ENCODE measurements at regions not wholly inside any gene's neighbourhood (a gene's known extent, or its start where the extent isn't known, plus 50 kb on each side); places are given as distances from the start of the nearest gene placed in this dataset.

DNA sequence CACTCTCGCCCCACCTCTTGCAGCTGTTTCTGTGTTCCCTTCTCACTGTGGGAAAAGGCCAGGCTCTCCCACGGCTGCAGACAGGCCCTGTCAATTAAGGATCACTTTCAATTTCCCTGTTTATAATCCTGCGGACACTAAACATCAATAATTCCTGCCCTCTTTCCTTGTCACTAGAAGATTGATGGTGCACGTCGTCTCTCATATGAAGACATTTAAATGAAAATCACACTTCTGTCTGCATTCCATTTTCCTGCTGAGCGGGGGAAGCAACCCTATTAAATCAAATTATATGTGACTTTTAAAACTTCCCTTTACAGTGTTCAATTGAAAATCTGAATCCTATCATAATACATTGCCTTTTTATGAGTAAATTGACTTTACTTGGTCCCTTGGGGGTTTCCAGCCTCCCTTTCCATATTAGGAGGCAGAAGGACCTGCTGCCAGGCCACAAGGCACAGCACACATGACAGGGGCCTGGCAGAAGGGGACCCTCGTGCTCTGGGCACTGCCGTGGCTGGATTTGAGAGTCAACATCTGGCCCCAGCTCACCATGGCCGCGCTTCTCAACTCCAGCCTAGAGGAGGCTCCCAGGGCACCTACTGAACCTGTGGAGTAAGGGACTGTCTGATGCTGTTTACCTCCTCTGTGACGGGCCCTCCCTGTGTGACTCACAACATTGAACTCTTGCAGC lies 311.0 kb upstream of the IRX4 start:
- TF ChIP-seq, protein P1, sequence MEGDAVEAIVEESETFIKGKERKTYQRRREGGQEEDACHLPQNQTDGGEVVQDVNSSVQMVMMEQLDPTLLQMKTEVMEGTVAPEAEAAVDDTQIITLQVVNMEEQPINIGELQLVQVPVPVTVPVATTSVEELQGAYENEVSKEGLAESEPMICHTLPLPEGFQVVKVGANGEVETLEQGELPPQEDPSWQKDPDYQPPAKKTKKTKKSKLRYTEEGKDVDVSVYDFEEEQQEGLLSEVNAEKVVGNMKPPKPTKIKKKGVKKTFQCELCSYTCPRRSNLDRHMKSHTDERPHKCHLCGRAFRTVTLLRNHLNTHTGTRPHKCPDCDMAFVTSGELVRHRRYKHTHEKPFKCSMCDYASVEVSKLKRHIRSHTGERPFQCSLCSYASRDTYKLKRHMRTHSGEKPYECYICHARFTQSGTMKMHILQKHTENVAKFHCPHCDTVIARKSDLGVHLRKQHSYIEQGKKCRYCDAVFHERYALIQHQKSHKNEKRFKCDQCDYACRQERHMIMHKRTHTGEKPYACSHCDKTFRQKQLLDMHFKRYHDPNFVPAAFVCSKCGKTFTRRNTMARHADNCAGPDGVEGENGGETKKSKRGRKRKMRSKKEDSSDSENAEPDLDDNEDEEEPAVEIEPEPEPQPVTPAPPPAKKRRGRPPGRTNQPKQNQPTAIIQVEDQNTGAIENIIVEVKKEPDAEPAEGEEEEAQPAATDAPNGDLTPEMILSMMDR (IDR thresholded peaks at IDR 0.05; ENCODE audit: insufficient read depth, missing control alignments), result no peak
- FAIRE-seq, result no peak
- DNase-seq (ENCODE audit: insufficient read length, low spot score), result no peak

DNA sequence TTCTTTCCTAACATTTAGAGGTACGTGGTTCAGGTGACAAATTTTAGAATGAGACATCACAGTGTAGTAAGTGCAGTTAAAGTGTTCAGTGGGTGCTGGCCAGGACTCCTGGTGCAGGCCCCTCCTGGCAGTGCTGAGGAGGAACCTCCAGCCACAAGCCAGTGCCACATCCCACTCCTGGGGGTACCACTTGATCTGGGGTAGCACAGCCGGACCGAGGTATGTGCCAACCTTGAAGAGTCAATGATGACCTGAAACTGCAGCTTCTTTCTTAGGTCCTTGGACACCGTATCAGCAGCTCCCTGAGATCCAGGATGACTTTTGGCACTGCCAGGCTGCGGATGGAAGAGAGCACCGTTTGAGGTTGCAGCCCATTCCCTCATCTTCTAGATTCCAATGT lies 310.4 kb upstream of the IRX4 start:
- FAIRE-seq (no peak), DNase-seq (ENCODE audit: insufficient read length, low spot score) (no peak)
- TF ChIP-seq, protein P1 (IDR thresholded peaks at IDR 0.05; ENCODE audit: insufficient read depth, missing control alignments), result no peak

DNA sequence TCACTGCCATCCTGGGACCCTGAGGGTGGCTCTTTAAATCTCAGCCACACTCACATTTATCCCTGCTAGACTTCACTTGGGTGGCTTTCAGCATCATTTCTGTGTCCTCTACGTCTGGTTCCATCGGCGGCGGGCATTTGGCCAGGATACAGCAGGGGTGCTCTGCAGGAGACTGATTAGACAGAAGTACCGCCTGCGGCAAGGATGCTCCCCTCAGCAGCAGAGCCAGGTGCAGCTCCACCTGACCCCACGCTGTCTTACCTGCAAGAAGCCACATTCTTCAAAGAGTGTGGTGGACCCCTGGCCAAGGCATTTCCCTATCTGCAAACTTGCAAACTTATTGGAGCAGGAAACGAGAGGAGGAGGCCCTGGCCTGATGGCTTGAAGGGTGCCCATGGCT lies 309.8 kb upstream of the IRX4 start:
- DNase-seq (ENCODE audit: insufficient read length, low spot score), result no peak
- FAIRE-seq, result no peak
- TF ChIP-seq, protein P1 (IDR thresholded peaks at IDR 0.05; ENCODE audit: insufficient read depth, missing control alignments), result no peak

DNA sequence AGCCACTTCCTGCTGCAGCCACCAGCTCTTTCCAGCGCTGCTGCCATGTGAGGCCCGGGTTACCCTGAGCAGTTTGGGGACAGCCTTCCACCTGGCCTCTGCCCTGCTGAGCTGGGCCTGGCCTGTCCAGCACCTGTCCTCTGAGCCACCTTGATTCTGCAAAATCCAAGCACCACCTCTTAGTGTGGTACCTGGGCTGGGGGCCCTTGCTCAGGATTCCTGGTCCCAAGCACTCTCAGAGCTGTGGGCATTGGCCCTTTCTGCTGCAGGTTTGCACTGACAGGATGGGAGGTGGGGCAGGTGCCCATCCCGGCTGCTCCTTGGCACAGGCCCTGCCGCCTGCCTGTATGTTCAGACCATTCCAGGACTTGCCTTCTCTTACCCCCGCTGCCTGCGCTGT lies 309.2 kb upstream of the IRX4 start:
- DNase-seq (ENCODE audit: insufficient read length, low spot score) (no peak), FAIRE-seq (no peak)
- TF ChIP-seq, protein P1 (IDR thresholded peaks at IDR 0.05; ENCODE audit: insufficient read depth, missing control alignments), result no peak

DNA sequence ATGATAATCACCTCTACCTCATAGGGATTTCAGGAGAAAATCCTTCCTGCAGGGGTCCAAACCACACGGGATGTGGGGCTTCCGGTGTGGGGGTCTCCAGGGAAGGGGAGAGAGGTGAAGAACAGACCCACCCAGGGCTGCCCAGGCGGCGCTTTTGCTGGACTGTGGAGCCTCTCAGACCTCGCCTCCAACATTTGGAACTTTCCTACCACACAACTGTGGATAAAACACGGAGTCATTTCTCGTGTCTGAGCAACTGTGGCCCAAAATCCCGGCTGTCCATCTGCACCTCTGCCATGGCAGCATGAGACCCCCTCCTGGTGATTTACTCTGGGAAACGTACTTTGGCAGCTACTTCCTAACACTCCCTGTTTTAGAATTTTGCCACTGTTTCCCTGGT lies 307.8 kb upstream of the IRX4 start:
- TF ChIP-seq, protein P1 (IDR thresholded peaks at IDR 0.05; ENCODE audit: insufficient read depth, missing control alignments), result no peak
- no peak for FAIRE-seq

DNA sequence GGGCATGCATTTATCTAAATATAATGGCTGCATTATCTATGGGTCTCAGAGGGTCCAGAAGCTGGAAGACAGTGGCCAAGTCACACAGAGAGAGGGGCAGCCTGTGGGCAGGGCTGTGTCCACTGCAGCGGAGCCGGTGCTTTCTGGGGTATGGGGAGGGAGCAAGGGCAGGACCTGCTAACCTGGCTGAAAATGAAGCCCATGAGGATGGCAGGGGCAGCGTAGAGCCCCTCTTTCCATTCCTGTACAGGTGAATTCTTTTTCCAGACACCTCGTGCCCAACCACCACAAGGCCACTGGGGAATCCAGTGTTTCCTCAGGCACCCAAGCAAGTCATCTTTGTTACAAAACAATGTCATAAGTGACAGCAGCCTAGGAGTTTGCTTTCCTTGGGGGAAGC lies 305.9 kb upstream of the IRX4 start:
- FAIRE-seq, result no peak
- TF ChIP-seq, protein P1 (IDR thresholded peaks at IDR 0.05; ENCODE audit: insufficient read depth, missing control alignments), result no peak
- no peak for DNase-seq (ENCODE audit: insufficient read length, low spot score)

More for the DNA sequence above, 307.8 kb upstream of the IRX4 start:
- DNase-seq (ENCODE audit: insufficient read length, low spot score), result no peak

DNA sequence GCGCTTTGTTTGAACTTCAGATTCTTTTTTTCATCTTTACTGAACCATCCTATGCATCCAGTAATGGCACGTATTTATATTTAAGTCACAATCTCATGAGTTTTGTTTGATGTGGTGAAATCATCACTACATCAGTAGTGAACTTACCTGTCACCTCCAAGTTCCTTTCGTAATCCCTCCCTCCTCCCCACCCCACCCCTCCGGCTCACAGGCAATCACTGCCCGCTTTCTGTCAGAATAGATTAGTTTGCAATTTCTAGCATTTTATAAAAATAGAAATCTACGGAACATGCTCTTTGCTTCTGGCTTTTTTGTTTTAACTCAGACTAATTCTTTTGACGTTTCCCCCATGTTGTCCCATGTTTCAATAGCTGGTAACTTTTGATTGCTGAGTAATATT lies 305.4 kb upstream of the IRX4 start:
- FAIRE-seq (no peak), DNase-seq (ENCODE audit: insufficient read length, low spot score) (no peak)
- TF ChIP-seq, protein P1 (IDR thresholded peaks at IDR 0.05; ENCODE audit: insufficient read depth, missing control alignments), result no peak

All from D721Med (cell line).